Liver (tissue), 8 donors: ENCODE measurements at regions not wholly inside any gene's neighbourhood (a gene's known extent, or its start where the extent isn't known, plus 50 kb on each side); places are given as distances from the start of the nearest gene placed in this dataset.

Experiments used
- DNase-seq: peaks from one replicate; pipeline ENCODE4 v3.0.0-alpha.2; 2017; ENCODE audit warnings: low spot score
- H3K27ac ChIP-seq, 2 donors: one replicate each; pipeline ENCODE4 v1.7.0; 2013; ENCODE audit warnings: inconsistent platforms in 2 of 2, low read length in 2 of 2, control low read depth in 1 of 2, low read depth in 1 of 2, mild to moderate bottlenecking in 1 of 2
- H3K27me3 ChIP-seq, 4 donors: one replicate each; pipeline versions ENCODE4 v1.6.1 to v1.7.0; 2013; ENCODE audit warnings: low read length in 3 of 4, inconsistent platforms in 1 of 4, mild to moderate bottlenecking in 1 of 4, moderate library complexity in 1 of 4; ENCODE audit not compliant: control insufficient read depth in 4 of 4, insufficient read depth in 4 of 4
- H3K36me3 ChIP-seq, 4 donors: one replicate each; pipeline versions ENCODE4 v1.6.1 to v1.7.0; 2013; ENCODE audit warnings: low read length in 3 of 4, mild to moderate bottlenecking in 3 of 4, low read depth in 1 of 4, moderate library complexity in 1 of 4; ENCODE audit not compliant: control insufficient read depth in 4 of 4, insufficient read depth in 3 of 4
- H3K4me1 ChIP-seq, 4 donors: one replicate each; pipeline versions ENCODE4 v1.6.1 to v1.7.0; 2013; ENCODE audit warnings: low read length in 3 of 4, mild to moderate bottlenecking in 3 of 4, moderate library complexity in 1 of 4; ENCODE audit not compliant: control insufficient read depth in 4 of 4, insufficient read depth in 4 of 4
- H3K4me3 ChIP-seq, 3 donors: one replicate each; pipeline versions ENCODE4 v1.6.1 to v1.7.0; 2013; ENCODE audit warnings: low read length in 3 of 3, control low read depth in 1 of 3, low read depth in 1 of 3, mild to moderate bottlenecking in 1 of 3
- H3K9ac ChIP-seq, 2 donors: one replicate each; pipeline ENCODE4 v1.7.0; 2013; ENCODE audit warnings: low read length in 2 of 2, mild to moderate bottlenecking in 2 of 2, moderate library complexity in 2 of 2, control low read depth in 1 of 2, low read depth in 1 of 2
- H3K9me3 ChIP-seq, 4 donors: one replicate each; pipeline versions ENCODE4 v1.6.1 to v1.7.0; 2013; ENCODE audit warnings: low read length in 3 of 4; ENCODE audit not compliant: control insufficient read depth in 4 of 4
- ATF3 ChIP-seq: IDR thresholded peaks from 2 replicates; pipeline ENCODE4 v1.6.1; 2016; ENCODE audit warnings: antibody characterized with exemption
- EGR1 ChIP-seq, 2 donors: IDR thresholded peaks; 2 replicates each; pipeline ENCODE4 v1.6.1; 2016 to 2018; ENCODE audit warnings: antibody characterized with exemption in 2 of 2, low read depth in 2 of 2
- FOXA1 ChIP-seq: IDR thresholded peaks from 2 replicates; pipeline ENCODE4 v1.6.1; 2016; ENCODE audit warnings: antibody characterized with exemption
- FOXA2 ChIP-seq: IDR thresholded peaks from 2 replicates; pipeline ENCODE4 v1.6.1; 2016; ENCODE audit warnings: antibody characterized with exemption
- HNF4A ChIP-seq, 2 donors: conservative IDR thresholded peaks; 2 replicates each; pipeline ENCODE4 v1.6.1; 2016; ENCODE audit warnings: antibody characterized with exemption in 2 of 2, mild to moderate bottlenecking in 2 of 2
- HNF4G ChIP-seq: IDR thresholded peaks from 2 replicates; pipeline ENCODE4 v1.6.1; 2016; ENCODE audit warnings: antibody characterized with exemption
- JUND ChIP-seq, 2 donors: IDR thresholded peaks; 2 replicates each; pipeline ENCODE4 v1.6.1; 2016; ENCODE audit warnings: antibody characterized with exemption in 2 of 2
- NR2F2 ChIP-seq: IDR thresholded peaks from 2 replicates; pipeline ENCODE4 v1.6.1; 2016; ENCODE audit warnings: antibody characterized with exemption
- RAD21 ChIP-seq, 2 donors: IDR thresholded peaks; 2 replicates each; pipeline ENCODE4 v1.6.1; 2016; ENCODE audit warnings: antibody characterized with exemption in 2 of 2, mild to moderate bottlenecking in 2 of 2
- RXRA ChIP-seq, 2 donors: IDR thresholded peaks; 2 replicates each; pipeline ENCODE4 v1.6.1; 2017 to 2018; ENCODE audit warnings: antibody characterized with exemption in 2 of 2, mild to moderate bottlenecking in 1 of 2
- SP1 ChIP-seq: IDR thresholded peaks from 2 replicates; pipeline ENCODE4 v1.6.1; 2018; ENCODE audit warnings: antibody characterized with exemption, mild to moderate bottlenecking
- TAF1 ChIP-seq: conservative IDR thresholded peaks from 2 replicates; pipeline ENCODE4 v1.6.1; 2016; ENCODE audit warnings: antibody characterized with exemption, mild to moderate bottlenecking
- YY1 ChIP-seq: IDR thresholded peaks from 2 replicates; pipeline ENCODE4 v1.6.1; 2016; ENCODE audit warnings: antibody characterized with exemption, mild to moderate bottlenecking
- ZBTB33 ChIP-seq: IDR thresholded peaks from 2 replicates; pipeline ENCODE4 v1.6.1; 2016; ENCODE audit warnings: antibody characterized with exemption
- WGBS: extraction: QIAGEN DNeasy Blood & Tissue Kit; methylation state at CpG from one replicate; pipeline ENCODE4 v1.1.7; 2013; 5-methylcytosine and 5-hydroxymethylcytosine counted together
- TF ChIP-seq, protein P1 (sequence below): fragments of 150-350 bp; IDR thresholded peaks from 2 replicates; pipeline ENCODE4 v1.5.1; 2017; ENCODE audit warnings: improper control_type of control experiment, low read depth, low read length; ENCODE audit not compliant: missing input control
- TF ChIP-seq, protein P2 (sequence below): IDR thresholded peaks from 2 replicates; pipeline ENCODE4 v1.6.1; 2016; ENCODE audit warnings: antibody characterized with exemption, mild to moderate bottlenecking
- TF ChIP-seq, protein P3 (sequence below): IDR thresholded peaks from 2 replicates; pipeline ENCODE4 v1.6.1; 2016; ENCODE audit warnings: antibody characterized with exemption
- donor health status: healthy.
- donor health status: healthy.
- donor health status: healthy.
- donor health status: healthy.
- donor health status: healthy.

- no peaks in the 10 kb centered on the region for H3K27me3 ChIP-seq
- WGBS: 87% methylated on average over 10 of the region's 10 CpGs
- TF ChIP-seq FOXA1 (no peak), HNF4A (conservative IDR thresholded peaks at IDR 0.05) (no peak), ZBTB33 (no peak), FOXA2 (no peak), YY1 (no peak), NR2F2 (no peak), TAF1 (no peak), EGR1 (IDR thresholded peaks at IDR 0.05; ENCODE audit: low read depth in 2 of 2) (no peak), SP1 (no peak), RAD21 (IDR thresholded peaks at IDR 0.05) (no peak), JUND (IDR thresholded peaks at IDR 0.05) (no peak), ATF3 (no peak), RXRA (IDR thresholded peaks at IDR 0.05) (no peak), HNF4G (no peak)
- TF ChIP-seq, protein P1, sequence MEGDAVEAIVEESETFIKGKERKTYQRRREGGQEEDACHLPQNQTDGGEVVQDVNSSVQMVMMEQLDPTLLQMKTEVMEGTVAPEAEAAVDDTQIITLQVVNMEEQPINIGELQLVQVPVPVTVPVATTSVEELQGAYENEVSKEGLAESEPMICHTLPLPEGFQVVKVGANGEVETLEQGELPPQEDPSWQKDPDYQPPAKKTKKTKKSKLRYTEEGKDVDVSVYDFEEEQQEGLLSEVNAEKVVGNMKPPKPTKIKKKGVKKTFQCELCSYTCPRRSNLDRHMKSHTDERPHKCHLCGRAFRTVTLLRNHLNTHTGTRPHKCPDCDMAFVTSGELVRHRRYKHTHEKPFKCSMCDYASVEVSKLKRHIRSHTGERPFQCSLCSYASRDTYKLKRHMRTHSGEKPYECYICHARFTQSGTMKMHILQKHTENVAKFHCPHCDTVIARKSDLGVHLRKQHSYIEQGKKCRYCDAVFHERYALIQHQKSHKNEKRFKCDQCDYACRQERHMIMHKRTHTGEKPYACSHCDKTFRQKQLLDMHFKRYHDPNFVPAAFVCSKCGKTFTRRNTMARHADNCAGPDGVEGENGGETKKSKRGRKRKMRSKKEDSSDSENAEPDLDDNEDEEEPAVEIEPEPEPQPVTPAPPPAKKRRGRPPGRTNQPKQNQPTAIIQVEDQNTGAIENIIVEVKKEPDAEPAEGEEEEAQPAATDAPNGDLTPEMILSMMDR: no peak
- TF ChIP-seq, protein P2, sequence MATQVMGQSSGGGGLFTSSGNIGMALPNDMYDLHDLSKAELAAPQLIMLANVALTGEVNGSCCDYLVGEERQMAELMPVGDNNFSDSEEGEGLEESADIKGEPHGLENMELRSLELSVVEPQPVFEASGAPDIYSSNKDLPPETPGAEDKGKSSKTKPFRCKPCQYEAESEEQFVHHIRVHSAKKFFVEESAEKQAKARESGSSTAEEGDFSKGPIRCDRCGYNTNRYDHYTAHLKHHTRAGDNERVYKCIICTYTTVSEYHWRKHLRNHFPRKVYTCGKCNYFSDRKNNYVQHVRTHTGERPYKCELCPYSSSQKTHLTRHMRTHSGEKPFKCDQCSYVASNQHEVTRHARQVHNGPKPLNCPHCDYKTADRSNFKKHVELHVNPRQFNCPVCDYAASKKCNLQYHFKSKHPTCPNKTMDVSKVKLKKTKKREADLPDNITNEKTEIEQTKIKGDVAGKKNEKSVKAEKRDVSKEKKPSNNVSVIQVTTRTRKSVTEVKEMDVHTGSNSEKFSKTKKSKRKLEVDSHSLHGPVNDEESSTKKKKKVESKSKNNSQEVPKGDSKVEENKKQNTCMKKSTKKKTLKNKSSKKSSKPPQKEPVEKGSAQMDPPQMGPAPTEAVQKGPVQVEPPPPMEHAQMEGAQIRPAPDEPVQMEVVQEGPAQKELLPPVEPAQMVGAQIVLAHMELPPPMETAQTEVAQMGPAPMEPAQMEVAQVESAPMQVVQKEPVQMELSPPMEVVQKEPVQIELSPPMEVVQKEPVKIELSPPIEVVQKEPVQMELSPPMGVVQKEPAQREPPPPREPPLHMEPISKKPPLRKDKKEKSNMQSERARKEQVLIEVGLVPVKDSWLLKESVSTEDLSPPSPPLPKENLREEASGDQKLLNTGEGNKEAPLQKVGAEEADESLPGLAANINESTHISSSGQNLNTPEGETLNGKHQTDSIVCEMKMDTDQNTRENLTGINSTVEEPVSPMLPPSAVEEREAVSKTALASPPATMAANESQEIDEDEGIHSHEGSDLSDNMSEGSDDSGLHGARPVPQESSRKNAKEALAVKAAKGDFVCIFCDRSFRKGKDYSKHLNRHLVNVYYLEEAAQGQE: no peak
- DNase-seq: no peak
- no peak overlapping the region for H3K27ac ChIP-seq
- H3K36me3 ChIP-seq: no peaks in the 10 kb centered on the region
- H3K9me3 ChIP-seq: no peaks in the 10 kb centered on the region
- no peaks in the 10 kb centered on the region for H3K4me1 ChIP-seq
- no peak overlapping the region for H3K9ac ChIP-seq
- no peak overlapping the region for H3K4me3 ChIP-seq
Observed at GRCh38 chr16:6988846-6989245, 343.8 kb upstream of the RBFOX1 start.

DNA sequence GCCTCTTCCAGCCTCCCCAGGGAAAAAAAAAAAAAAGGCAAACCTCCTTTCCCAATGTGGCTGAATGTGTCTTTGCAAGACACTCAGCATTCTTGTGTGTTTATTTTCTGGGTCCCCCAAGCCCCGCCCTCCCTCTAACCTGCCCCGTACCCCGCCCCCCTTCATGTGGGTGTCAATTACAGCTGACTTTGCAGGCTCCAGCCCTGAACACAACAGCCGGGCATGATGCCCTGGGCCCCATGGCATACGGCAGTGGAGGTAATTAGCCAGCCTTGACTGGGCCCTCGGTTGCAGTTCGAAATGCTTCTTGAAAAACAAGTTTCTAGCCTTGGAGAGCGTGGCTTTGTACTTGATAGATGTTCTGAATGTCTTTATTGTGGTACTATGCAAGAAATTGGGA, 354.7 kb upstream of the RBFOX1 start:
- Histone ChIP-seq H3K27ac (no peak overlapping the region), H3K36me3 (no peaks in the 10 kb centered on the region), H3K27me3 (no peaks in the 10 kb centered on the region), H3K4me3 (no peak overlapping the region), H3K9ac (no peak overlapping the region), H3K4me1 (peaks cover 0 to 2% (median 0%) of the 10 kb centered on the region in 4 donors), H3K9me3 (peaks cover 0 to 2% (median 0%) of the 10 kb centered on the region in 4 donors)
- WGBS: 63% methylated on average over 8 of the region's 8 CpGs
- no peak for TF ChIP-seq HNF4A (conservative IDR thresholded peaks at IDR 0.05)
- TF ChIP-seq EGR1 (IDR thresholded peaks at IDR 0.05; ENCODE audit: low read depth in 2 of 2): no peak
- no peak for TF ChIP-seq ZBTB33
- no peak for TF ChIP-seq JUND (IDR thresholded peaks at IDR 0.05)
- no peak for TF ChIP-seq FOXA1
- TF ChIP-seq SP1: no peak
- TF ChIP-seq, protein P1: no peak
- TF ChIP-seq, protein P3, sequence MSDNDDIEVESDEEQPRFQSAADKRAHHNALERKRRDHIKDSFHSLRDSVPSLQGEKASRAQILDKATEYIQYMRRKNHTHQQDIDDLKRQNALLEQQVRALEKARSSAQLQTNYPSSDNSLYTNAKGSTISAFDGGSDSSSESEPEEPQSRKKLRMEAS: no peak
- TF ChIP-seq RXRA (IDR thresholded peaks at IDR 0.05): no peak
- no peak for DNase-seq
